NB4 (cell line): ENCODE measurements at regions not wholly inside any gene's neighbourhood (a gene's known extent, or its start where the extent isn't known, plus 50 kb on each side); places are given as distances from the start of the nearest gene placed in this dataset.

Experiments used
- DNase-seq: peaks from one replicate; pipeline ENCODE4 v3.0.0; 2010; ENCODE audit warnings: low read depth
- H3K4me3 ChIP-seq: one replicate; pipeline ENCODE4 v1.5.1; 2011; ENCODE audit warnings: mild to moderate bottlenecking, low read depth, low read length, moderate library complexity
- CTCF ChIP-seq: IDR thresholded peaks from one replicate; pipeline ENCODE4 v1.5.1; 2012; ENCODE audit warnings: low read depth, low read length
- MYC ChIP-seq: IDR thresholded peaks from 2 replicates; pipeline ENCODE4 v1.6.1; 2011; ENCODE audit warnings: low read depth, low read length
- POLR2A ChIP-seq: IDR thresholded peaks from 2 replicates; pipeline ENCODE4 v1.6.1; 2011; ENCODE audit warnings: mild to moderate bottlenecking; ENCODE audit not compliant: insufficient read length; ENCODE audit errors: extremely low read depth
- TF ChIP-seq, protein P1 (sequence below): IDR thresholded peaks from 2 replicates; pipeline ENCODE4 v1.6.1; 2011; ENCODE audit warnings: low read depth, low read length

GRCh38 chr14:53494587-53494986 lies 341.5 kb upstream of the DDHD1 start:
- no peak overlapping the region for H3K4me3 ChIP-seq
- TF ChIP-seq POLR2A (no peak), CTCF (no peak), MYC (no peak)
- TF ChIP-seq, protein P1, sequence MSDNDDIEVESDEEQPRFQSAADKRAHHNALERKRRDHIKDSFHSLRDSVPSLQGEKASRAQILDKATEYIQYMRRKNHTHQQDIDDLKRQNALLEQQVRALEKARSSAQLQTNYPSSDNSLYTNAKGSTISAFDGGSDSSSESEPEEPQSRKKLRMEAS = no peak
- no peak for DNase-seq

GRCh38 chr14:53493860-53494259 lies 340.7 kb upstream of the DDHD1 start:
- no peak for DNase-seq
- no peak for TF ChIP-seq POLR2A
- TF ChIP-seq, protein P1 = no peak
- H3K4me3 ChIP-seq = no peak overlapping the region

DNA sequence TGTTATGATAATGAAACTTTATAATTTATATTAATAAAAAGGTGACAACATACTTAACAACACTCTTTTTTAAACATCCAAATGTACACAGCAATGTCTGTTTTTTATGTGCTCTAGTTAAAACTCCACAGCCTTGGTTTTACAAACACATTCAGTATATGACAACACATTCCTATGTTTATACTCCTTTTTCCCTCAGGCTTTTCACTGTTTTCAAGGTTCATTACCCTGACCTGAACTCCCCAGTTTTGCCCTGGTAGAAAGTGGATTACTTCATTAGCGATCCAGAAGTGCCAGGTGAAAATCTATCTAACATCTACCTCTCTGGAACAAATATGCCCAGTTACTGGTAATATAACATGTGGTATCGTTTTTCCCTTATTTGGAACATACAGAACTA lies 340.2 kb upstream of the DDHD1 start:
- TF ChIP-seq CTCF = no peak
- TF ChIP-seq POLR2A = no peak
- TF ChIP-seq, protein P1 = no peak
- no peak for TF ChIP-seq MYC
- H3K4me3 ChIP-seq = no peak overlapping the region
- no peak for DNase-seq

GRCh38 chr14:53491884-53492277 lies 338.8 kb upstream of the DDHD1 start:
- no peak for TF ChIP-seq MYC
- TF ChIP-seq, protein P1 = no peak
- no peak for TF ChIP-seq CTCF
- TF ChIP-seq POLR2A = no peak
- DNase-seq = no peak
- no peak overlapping the region for H3K4me3 ChIP-seq

- DNase-seq = no peak
- H3K4me3 ChIP-seq = no peak overlapping the region
- TF ChIP-seq POLR2A = no peak
- TF ChIP-seq MYC = no peak
- TF ChIP-seq, protein P1 = no peak
- no peak for TF ChIP-seq CTCF
These were observed 338.2 kb upstream of the DDHD1 start for GRCh38 chr14:53491256-53491883.

- DNase-seq = no peak
- no peak overlapping the region for H3K4me3 ChIP-seq
- TF ChIP-seq, protein P1 = no peak
- TF ChIP-seq CTCF (no peak), POLR2A (no peak), MYC (no peak)
These were observed 325.1 kb upstream of the DDHD1 start for GRCh38 chr14:53478174-53478573.
